ENCODE measurements at regions not wholly inside any gene's neighbourhood (a gene's known extent, or its start where the extent isn't known, plus 50 kb on each side); places are given as distances from the start of the nearest gene placed in this dataset.
A peak's percentile ranks its signal among the peaks of the same experiment; 100 is the strongest.

DNA sequence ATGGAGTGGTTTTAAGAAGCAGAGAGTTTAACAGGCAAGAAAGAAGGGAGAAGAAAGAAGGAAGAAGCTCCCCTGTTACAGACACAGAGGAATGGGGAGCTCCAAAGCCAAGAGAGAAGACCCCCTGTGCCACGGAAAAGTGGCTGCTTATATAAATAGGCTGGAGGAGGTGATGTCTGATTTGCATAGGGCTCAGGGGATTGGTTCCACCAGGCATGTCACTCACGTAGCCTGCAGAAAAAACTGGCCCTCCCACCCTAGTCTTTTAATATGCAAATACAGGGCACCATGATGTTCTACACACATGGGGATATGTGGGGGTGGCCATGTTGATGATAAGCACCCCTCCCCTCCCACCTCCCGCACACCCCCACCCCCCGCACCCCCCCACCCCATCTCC, 99.6 kb downstream of the ETS2 start:
- no peak overlapping the region for H3K4ac ChIP-seq (ENCODE audit: low read depth, low read length)
- TF ChIP-seq, protein P1, sequence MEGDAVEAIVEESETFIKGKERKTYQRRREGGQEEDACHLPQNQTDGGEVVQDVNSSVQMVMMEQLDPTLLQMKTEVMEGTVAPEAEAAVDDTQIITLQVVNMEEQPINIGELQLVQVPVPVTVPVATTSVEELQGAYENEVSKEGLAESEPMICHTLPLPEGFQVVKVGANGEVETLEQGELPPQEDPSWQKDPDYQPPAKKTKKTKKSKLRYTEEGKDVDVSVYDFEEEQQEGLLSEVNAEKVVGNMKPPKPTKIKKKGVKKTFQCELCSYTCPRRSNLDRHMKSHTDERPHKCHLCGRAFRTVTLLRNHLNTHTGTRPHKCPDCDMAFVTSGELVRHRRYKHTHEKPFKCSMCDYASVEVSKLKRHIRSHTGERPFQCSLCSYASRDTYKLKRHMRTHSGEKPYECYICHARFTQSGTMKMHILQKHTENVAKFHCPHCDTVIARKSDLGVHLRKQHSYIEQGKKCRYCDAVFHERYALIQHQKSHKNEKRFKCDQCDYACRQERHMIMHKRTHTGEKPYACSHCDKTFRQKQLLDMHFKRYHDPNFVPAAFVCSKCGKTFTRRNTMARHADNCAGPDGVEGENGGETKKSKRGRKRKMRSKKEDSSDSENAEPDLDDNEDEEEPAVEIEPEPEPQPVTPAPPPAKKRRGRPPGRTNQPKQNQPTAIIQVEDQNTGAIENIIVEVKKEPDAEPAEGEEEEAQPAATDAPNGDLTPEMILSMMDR (conservative IDR thresholded peaks at IDR 0.05) = no peak
- H3K27me3 Mint-ChIP-seq (ENCODE audit: low read depth) = peaks cover 6% of the 10 kb centered on the region
- H3K23me2 ChIP-seq (ENCODE audit: insufficient read length, low read depth, low read length, poor library complexity, severe bottlenecking) = no peaks in the 10 kb centered on the region
- H2AK5ac ChIP-seq (ENCODE audit: insufficient read length, low read length) = no peak overlapping the region
- no peak overlapping the region for H2BK12ac ChIP-seq (ENCODE audit: insufficient read length, low read depth, low read length)
- no peaks in the 10 kb centered on the region for H3K9me3 ChIP-seq (ENCODE audit: control insufficient read depth, low read depth, low read length)
- H3K79me2 ChIP-seq (ENCODE audit: insufficient read depth, low read length) = no peaks in the 10 kb centered on the region
- no peak overlapping the region for H2BK5ac ChIP-seq (ENCODE audit: insufficient read length, low read length)
- H3K23ac ChIP-seq (ENCODE audit: insufficient read length, low read depth, low read length) = no peak overlapping the region
- no peak overlapping the region for H2AFZ ChIP-seq (ENCODE audit: low read length)
- H3K56ac ChIP-seq (ENCODE audit: insufficient read length, low read depth, low read length) = no peak overlapping the region
- H4K5ac ChIP-seq (ENCODE audit: insufficient read length, low read depth, low read length) = no peak overlapping the region
- no peak overlapping the region for H2BK15ac ChIP-seq (ENCODE audit: low read depth, low read length)
- peaks cover 0 to 2% of the 10 kb centered on the region in 2 experiments; a peak in 2 of 5 replicates for H3K9me3 Mint-ChIP-seq
- no peak overlapping the region for H3K4me2 ChIP-seq (ENCODE audit: insufficient read depth, insufficient read length, low read length)
- no peak overlapping the region for H4K91ac ChIP-seq (ENCODE audit: insufficient read length, low read depth, low read length)
- no peak overlapping the region for H3K4me3 Mint-ChIP-seq
- H3K14ac ChIP-seq (ENCODE audit: insufficient read depth, low read length) = no peak overlapping the region
- H4K8ac ChIP-seq (replicated peaks; ENCODE audit: insufficient read length, low read depth, low read length) = no peak overlapping the region
- H2BK120ac ChIP-seq (ENCODE audit: low read depth, low read length, poor library complexity, severe bottlenecking) = peak overlapping the region; percentile 12
- H3K9ac ChIP-seq (ENCODE audit: extremely low read depth, insufficient read length, low read length) = no peak overlapping the region
- no peak overlapping the region for H2BK20ac ChIP-seq (ENCODE audit: low read depth, low read length, poor library complexity, severe bottlenecking)
- H3K4me1 ChIP-seq (ENCODE audit: insufficient read depth, low read length) = peaks cover 2% of the 10 kb centered on the region; the same call in 1 of the 2 replicates
- no peaks in the 10 kb centered on the region for H4K20me1 ChIP-seq (ENCODE audit: control insufficient read depth, insufficient read depth, insufficient read length)
- H3T11ph ChIP-seq (ENCODE audit: low read length) = no peak overlapping the region
- peaks cover 0 to 5% (median 0%) of the 10 kb centered on the region in 3 experiments; a peak in 2 of 7 replicates for H3K36me3 Mint-ChIP-seq (ENCODE audit: insufficient read depth in 1 of 3, low read depth in 3 of 3)
- H3K27ac ChIP-seq (ENCODE audit: insufficient read length, low read depth, low read length) = no peak overlapping the region
- no CpG with 5 or more reads among the region's 4 CpGs for WGBS (ENCODE audit: extremely low coverage, insufficient read length, low lambda C conversion rate)
- DNase-seq = no peak
- H3K79me1 ChIP-seq (ENCODE audit: insufficient read depth, low read depth, low read length, poor library complexity, severe bottlenecking) = no peaks in the 10 kb centered on the region
- H3K4me1 Mint-ChIP-seq = peaks cover 24 to 25% of the 10 kb centered on the region in 2 experiments
- no peaks in the 10 kb centered on the region for H3K27me3 ChIP-seq (ENCODE audit: insufficient read depth, low read length)
- no peak overlapping the region; a peak in 1 of 7 replicates for H3K27ac Mint-ChIP-seq
- H3K18ac ChIP-seq (ENCODE audit: insufficient read length, low read depth, low read length) = no peak overlapping the region
